Kasumi-1 (cell line): ENCODE measurements at regions not wholly inside any gene's neighbourhood (a gene's known extent, or its start where the extent isn't known, plus 50 kb on each side); places are given as distances from the start of the nearest gene placed in this dataset.
"Not testable (repeated sequence)": the region's sequence is repeated elsewhere in the genome, so short reads cannot be mapped to it uniquely, and the experiment has no call there.

Experiments used
- DNase-seq, 2 experiments: peaks; one replicate each; lab custom pipeline; 2025; lab: John Stamatoyannopoulos, UW

DNA sequence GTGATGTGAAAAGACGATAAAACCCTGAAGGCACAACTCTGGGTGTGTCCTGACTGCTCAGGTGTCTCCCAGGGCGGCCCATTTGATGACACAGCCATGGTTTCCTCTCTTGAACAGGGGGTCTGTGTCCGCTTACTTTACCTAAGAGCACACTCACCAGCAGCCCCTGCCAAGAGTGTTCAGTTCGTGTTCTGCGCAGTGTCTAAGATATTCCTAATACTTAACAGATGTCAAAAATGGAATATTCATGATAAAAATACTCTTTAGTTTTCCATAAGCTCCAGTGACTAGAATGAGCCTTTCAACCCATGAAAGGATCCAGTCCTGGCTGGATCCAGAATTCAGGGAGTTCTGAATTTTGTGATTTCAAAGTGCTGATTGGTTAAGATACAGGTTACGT is 492.4 kb downstream of the TNS3 start:
- DNase-seq: no peak

DNA sequence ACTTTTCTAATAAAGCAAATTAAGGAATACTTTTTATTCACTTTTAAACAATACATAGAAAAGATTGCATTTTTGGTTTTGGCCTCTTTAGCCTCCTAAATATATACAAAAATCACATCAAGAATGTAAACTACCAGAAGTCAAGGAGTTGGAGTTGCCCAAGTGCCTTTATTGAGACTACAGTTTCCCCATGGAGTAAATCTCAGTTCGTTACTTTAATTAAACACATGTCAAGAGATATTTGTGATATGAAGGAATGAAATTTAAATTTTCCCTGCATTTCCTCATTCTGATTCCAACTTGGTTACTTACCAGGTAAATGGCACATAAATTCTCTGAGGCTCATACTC is 492.9 kb downstream of the TNS3 start:
- DNase-seq: no peak

DNA sequence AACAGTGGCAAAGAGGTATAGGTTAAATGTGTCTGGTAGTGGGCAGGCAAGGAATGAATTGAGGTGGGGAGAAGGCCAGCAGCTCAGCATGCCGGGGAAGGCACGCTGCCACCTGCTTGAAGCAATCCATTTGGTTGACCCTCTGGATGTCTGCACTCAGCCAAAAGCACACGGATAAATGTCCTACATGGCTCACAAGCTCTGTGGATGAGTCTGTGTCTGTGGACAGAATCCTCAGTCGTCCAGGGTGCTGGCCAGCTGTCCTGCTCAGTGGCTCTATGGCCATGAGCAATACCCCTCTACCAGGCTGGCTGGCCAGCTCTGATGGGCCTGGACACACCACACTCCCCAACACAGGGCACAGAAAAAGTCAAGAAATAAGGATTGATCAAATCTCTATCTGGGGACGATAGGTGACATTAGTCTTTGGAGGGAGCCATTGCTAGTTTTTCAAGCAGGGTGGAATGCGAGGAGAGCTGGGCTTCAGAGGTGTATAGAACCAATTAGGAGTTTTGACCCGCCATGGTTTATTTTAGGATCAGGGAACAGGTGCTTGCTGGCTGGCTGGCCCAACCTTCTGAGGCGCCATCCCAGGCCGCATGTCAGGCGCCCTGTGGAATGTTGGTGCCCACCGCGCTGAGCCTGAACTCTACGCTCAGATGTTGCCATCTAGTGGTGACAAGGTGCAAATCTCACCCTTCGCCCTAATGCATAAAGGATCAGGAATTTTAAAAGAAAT is 493.4 kb downstream of the TNS3 start:
- peak; percentile 58 to 68 for DNase-seq

DNA sequence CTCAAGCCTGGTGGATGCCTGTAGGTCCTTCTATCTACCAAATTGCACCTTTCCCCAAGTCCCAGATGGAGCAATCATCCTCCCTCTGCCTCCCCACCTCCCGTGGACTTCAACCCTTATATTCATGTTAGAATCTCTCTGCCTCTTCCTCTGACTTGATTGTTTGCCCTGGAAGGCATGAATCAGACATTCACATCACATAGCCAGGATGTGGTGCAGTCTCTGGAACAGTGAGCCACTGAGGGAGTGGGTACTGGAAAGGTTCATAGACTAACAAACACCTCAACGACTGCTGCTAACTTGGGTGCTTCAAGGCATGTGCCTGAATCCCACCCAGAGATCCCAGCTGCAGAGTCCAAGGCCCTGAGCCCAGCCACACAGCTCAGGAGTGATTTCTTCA is 494.0 kb downstream of the TNS3 start:
- DNase-seq: no peak

DNA sequence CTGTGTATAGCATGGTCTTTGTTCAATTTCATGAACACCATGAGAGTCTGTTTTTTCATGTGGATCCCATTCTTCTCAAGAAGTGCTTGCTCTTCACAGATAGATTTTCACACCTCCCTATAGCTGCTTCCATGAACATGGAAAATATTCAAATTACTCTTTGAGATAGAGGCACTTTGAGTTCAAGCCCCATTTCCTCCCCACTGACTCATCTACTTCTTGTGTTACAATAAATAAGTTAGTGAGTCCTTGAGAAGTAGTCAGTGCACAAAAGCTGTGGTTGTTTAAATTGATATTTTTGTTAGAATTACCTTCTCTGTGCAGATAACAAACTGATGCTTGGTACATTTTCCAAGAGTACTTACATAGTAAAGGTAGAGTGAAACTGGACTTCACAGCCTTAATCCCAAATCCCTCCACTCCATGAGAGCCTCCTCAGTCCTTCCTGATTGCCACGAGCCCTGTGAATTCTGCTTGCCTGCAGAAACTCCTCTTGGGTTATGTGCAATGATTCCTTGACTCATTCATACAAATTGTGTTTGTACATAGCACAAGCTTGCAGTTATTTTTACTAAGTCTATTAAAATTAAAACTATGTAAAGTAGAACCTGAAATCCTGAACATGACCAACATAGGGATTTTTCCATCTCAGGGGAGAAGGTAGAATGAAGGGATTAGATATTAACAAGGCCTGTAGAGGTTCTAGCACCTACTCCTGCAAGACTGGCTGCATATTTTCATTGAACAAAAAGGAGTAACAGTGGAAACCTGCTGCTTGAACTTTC is 496.2 kb downstream of the TNS3 start:
- DNase-seq: no peak

DNA sequence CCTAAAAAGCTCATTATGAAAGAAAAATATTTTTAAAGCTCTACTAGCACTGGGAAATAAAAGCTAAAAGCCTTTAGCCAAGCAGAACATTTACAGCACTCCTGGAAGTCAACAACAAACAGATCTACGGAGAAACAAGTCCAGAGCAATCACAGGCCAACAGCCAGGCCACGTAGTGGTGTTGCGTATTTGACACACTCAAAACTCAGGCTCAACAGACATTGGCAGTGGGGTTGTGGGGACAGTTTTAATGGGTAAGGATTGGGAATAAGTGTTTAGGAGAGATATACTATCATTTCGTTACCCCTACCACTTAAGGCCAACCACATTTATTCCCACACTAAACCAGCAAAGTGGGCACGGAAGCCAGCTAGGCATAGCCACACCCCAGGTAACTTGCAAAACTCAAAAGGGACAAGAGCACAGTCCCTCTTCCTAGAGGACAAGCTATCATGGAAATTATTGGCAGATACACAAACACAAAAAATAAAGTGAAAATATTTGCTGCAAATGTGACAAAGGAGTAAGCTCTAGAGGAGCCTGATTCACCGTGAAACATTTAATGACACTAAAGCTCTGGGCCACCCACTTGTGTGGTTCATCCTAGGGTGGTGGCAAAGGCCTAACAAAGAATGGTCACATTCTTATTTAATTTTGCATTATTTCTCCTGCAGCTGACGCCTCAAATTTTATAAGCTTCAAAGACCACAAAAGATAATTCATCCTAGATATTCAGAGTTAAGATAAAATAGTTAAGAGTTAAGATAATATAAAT is 498.2 kb downstream of the TNS3 start:
- DNase-seq: no peak

DNA sequence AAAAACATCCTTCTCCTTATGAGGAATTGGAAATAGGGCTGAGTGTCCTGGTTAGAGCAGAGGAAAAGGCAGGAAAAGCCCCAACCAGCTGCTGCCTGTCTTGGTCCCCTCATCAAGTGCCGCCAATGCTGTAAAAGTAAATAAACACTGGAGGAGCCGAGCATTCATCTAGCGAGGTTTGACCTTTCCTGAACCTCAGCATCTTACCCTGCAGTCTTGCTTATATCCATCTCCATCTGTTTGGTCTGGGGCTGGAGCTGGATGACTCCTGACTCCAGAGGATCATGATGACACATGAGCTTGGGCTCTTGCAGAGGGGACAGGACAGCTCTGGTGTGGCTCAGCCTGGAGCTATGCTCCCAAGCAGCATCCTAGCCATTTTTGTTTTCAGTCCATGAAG is 501.1 kb downstream of the TNS3 start:
- DNase-seq: no peak

DNA sequence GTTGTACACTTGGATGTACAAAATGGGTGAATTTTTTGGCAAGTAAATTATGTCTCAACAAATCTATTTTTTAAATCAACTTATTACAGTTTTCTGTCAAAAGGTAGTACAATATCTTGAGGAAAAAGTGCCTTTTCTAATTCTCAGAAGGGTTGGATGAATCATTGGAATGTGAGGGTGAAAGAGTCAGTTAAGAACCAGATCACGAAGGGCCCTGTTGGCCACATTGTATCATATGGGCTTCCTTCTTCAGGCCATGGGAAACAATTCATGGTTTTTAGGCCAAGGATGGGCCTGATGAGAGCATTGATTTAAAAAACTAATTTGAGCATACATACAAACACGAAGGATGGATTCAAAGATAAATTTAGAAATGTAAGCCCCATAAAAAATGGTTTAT is 503.7 kb downstream of the TNS3 start:
- DNase-seq: no peak

DNA sequence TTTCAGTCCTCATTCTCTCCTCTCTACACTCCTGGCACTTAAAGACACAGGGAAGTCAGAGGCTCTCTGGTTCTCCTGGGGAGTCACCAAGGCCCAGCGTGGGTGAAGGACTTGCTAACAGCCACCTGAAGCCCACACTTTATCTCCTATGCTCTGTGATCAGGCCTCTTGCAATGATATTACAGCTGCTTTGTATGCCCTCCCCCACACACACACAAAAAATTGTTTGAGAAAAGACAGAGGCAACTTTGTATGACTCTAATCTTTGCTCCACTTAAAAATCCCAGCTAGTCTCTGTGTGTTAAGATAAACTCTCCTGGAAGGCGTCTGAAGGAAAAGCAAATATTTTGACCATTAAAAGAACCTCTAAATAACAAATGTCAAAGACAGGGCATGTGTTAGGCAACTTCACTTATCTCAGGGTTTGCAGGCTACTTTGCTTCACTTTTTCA is 507.2 kb downstream of the TNS3 start:
- DNase-seq: no peak

DNA sequence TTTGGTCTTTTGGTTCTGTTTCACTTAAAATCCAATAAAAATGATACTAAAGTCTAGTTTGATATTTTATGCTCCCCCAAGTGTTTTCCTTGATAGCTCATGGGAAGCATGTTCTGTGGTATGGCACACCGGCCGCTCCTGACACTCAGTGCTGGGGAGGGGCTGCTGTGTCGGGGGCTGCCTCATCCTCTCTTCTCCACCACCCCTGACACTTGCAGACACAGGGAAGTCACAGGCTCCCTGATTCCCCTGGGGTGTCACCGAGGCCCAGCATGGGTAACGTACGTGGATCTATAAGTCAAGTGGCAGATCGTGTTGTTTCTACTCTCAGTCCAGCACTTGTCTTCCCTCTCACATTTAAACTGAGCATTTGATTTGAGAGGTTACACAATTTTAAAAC is 508.6 kb downstream of the TNS3 start:
- DNase-seq: no peak

DNA sequence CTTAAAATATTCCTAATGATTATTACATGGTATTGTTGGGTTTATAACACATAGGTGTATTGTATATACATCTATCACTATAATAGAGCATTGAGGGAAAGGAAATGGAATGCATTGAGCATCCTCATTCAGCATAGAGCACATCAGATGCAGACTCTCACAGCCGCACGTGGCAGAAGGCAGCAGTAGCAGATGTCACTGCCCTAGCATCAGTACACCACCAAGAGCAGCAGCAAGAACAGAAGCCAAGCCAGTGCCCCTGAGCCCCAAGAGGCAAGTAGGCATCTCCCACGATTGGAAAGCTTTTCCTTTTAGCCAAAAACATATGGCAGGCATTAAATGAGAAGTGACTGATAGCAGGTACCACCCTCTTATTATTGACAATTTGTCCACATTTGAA is 510.0 kb downstream of the TNS3 start:
- DNase-seq: no peak

DNA sequence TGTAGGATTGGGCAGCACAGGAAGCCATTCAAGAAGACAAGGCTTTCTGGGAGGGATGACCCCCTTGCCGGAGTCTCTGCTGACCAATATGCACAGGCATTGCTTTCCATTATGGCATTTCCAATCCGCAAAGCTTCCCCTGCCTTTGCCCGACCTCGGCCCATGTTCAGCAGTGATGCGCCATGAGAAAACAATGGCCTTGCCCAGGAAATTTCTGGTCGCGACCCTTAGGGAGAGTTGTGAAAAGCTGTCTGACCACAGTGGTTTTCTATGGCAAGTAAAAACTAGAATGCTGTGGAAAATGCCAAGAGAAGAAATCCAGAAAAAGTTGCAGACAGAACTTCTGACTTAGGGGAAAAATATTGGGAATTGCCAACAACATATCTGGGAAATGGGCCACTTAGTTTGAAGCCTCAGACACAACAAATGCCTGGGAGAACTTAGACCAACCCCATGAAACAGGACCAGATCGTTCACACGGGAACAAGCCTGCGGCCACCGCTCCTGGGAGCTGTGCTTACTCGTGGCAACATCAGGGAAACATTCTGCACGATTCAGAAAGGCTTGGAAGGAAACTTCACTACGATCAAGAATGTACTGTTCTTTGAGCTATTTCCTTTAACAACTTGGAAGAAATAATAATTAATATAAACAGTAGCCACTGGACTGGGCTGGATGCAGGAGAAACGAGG is 512.4 kb downstream of the TNS3 start:
- no peak for DNase-seq

DNA sequence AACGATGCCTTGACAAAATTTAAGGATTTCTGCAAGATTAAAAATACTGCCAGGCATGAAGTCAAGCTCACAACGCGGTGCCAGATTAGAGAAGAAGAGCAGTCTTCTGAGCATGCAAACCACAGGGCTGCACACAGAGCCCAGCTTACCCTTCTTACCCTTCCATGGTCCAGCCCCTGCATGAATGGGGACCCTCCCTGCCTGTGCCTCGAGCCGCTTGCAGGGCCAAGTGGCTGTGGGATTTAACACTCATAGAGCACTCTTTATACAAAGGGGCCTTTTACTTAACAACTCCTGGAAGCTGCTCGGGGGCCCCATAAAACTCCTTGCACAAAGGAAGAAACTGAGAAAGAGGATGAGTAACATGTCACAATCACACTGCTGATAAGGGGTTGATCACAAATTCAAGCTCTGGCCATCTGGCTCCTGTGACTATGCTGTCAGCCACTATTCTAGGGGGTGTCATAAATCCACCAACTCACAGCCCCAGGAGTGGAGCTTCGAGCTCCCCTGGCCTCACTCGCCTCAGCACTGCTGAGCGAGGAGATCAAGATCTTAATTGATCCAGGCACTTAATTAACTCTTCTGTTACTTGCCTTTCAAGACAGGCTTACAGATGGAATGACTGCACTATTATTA is 514.8 kb downstream of the TNS3 start:
- no peak for DNase-seq

DNA sequence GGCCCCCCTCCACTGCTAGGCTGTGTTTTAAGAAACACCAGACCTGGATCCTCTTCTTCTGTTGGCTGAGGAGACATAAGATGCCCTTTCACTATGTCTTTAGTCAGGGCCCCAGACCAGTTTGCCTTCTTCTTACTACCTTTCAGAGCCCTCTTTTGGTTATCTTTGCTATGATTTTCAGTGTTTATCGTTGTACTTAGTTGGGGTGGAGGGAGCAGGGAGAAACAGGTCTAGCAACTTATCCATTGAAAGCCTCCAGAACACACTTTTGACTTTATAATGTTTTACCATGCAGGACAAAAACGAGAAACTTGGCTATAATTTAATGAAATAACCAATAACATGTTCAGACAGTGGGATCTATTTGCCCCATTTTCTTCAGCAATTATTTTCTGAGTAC is 525.2 kb downstream of the TNS3 start:
- no peak for DNase-seq

DNA sequence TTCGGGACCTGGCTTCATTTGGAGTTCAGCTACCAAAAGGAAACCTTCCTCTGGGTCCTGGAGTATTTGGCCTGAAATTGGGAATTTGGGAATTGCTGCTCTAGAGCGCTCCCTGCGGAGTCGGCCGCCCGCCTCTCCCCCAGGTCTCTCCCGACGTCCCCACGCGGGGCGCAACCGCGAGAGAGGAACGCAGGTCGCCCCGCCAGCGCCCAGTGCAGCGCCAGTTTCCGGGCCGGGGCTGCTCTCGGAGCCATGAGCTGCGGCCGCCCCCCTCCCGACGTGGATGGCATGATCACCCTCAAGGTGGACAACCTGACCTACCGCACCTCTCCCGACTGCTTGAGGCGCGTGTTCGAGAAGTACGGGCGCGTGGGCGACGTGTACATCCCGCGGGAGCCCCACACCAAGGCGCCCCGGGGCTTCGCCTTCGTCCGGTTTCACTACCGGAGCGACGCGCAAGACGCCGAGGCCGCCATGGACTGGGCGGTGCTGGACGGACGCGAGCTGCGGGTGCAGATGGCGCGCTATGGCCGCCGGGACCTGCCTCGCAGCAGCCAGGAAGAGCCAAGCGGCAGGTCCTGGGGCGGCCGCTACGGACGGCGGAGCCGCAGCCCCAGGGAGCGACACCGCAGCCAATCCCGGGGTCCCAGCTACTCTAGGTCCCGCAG is 529.2 kb downstream of the TNS3 start:
- not testable (repeated sequence) for DNase-seq

DNA sequence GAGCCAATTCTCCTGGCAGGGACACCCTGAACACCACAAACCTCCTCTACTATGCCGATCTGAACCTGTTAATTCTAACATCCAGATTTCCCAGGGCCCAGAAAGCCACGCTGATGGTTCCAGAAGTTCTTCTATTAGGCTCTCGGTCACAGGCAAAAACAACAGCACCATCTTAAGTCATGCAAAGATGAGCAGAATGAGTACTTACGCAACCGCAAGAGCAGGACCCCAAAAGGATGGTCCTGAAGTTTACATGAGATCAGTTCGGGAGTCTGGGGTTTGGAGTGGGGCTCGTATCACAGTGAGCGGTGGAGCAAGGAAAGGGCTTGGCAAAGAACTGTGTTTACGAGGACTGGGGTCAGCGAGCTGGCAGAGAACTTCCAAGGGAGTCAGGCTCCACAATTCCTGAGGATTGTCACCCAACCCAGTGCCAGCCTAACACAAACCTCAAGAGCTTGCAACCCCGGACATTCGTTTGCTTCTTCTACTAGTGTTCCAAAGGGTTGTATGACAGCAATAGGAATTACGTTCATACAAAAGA is 532.6 kb downstream of the TNS3 start:
- no peak for DNase-seq

DNA sequence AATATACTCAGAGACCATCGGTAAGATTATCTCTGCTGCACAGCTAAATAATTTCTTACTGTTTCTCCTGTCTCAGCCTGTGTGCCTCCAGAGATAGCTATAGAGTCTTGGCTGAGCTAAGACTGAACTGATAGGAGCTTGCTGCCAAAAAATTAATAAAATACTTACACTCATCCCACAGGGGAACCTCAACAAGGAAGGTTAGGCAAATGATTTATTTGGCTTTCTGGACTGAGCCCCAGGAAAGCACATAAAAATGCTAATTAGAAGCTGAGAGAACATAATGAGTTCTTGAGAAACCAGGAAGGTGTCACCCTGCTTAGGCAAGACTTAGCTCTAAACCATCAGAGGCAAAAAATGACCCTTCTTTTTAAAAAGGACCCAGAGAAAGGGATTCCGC is 534.5 kb downstream of the TNS3 start:
- no peak for DNase-seq

DNA sequence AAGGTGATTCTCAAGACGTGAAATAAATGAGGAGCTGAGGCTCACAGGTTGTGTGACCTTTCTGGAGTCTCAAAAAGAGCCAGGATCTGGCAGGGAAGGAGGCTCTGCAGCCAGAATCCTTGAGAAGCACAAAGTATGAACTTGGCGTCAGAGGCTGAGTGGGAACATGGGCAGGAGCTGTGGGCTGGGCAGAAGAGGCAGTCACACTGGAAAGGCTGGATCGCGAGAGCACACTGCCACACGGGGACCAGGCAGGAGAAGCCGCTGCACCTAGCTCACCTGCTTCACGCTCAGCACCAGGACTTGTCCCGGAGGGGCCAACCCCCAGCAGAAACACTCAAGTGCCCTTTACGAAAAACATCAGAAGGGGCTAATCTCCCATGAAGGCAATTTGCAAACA is 535.0 kb downstream of the TNS3 start:
- DNase-seq: no peak

DNA sequence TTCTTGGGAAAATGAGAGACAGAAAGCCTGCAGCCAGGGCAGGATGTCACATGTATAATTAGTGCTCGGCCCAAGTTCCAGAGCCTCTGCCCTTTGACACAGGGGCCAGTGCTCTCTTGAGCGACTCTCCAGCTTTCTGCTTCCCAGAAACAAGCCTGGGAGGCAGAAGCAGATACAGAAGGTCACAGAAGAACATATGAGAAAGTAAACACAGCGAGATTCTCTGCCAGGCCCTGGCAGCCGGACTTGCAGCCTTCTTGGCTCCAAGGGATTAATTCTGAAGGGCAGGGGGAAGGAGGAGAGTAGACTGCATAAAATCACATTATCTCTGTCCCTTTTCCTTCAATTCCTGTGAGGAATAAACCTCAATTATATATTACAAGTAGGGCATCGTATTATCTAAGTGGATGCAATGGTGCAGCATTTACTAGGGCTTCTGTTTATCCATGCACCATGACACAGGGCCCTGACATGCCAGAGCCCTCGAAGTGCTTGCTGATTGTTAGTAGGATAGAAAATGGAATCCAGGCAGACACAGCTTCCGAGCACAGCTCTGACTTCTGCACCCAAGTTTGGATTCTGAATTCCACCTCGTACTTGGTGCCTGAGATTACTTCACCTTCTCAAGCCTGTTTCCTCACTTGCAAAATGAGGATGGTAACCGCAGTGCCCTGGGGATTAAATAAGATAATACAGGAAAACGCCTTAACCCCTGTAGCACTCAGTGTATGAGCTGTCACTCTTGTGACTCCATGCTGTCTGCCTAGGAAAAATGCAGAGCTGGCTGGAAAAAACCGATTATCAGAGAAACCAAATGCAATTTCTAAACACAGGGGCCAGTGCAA is 536.5 kb downstream of the TNS3 start:
- no peak for DNase-seq

DNA sequence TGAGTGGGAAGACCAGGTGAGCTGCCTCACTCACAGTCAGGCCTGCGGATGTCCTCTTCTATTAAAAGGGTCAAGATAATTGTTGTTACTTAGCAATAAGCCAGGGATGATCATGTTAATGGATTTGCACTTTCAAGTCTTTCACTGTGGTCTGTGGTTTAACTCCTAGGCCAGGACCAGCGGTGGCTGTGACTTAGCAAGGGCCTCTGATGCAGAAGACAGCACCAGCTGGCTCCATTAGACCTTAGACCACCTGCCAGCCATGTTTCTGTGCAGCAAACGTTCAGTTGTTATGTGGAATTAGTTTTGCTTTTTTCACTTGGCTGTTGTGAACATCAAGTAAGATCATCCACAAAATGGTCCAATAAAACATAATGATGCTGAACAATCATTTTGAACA is 537.3 kb downstream of the TNS3 start:
- DNase-seq: no peak
